ENCODE measurements at regions not wholly inside any gene's neighbourhood (a gene's known extent, or its start where the extent isn't known, plus 50 kb on each side); places are given as distances from the start of the nearest gene placed in this dataset.

DNA sequence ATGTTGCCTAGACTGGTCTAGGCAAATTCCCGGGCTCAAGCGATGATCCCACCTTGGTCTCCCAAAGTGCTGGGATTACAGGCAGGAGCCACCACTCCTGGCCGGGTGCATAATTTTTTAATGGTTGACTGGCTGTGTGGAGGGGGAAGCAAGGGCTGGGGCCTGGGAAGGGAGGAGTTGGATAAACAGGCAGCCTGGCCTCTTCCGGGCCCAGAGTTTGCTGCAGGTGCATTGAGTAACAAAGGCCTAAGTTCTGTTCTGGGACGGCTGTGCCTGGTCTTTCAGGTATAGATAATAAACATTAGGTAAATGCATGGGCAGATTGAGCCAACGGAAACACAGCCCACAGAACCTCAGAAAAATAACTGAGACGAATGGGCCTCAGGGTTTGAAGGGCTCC is 191.3 kb upstream of the TBX3 start:
- ChIA-PET CTCF (no interaction called here), POLR2A (no interaction called here)
- ATAC-seq (replicated peaks in 1 of 4) (no peak), DNase-seq (no peak)
- no peak overlapping the region for H3K27ac Mint-ChIP-seq
- Histone ChIP-seq H3K4me1 (ENCODE audit: control insufficient read depth in 1 of 2, extremely low read depth in 1 of 2, insufficient read depth in 2 of 2, low read length in 2 of 2) (no peaks in the 10 kb centered on the region), H3K27me3 (replicated peaks in 1 of 2; ENCODE audit: control insufficient read depth in 2 of 2, extremely low read depth in 1 of 2, insufficient read depth in 2 of 2, low read length in 1 of 2) (no peaks in the 10 kb centered on the region), H3K9me3 (no peaks in the 10 kb centered on the region), H3K36me3 (ENCODE audit: control insufficient read depth in 2 of 2, extremely low read depth in 1 of 2, insufficient read depth in 1 of 2, low read length in 1 of 2) (no peaks in the 10 kb centered on the region), H3K4me3 (ENCODE audit: control insufficient read depth in 1 of 2, extremely low read depth in 1 of 2, low read length in 1 of 2) (no peak overlapping the region), H3K27ac (ENCODE audit: low read length) (no peak overlapping the region)
- 68% methylated on average over 4 of the region's 7 CpGs for WGBS (ENCODE audit: insufficient coverage)
- H3K4me3 Mint-ChIP-seq: no peak overlapping the region
- H3K36me3 Mint-ChIP-seq: no peaks in the 10 kb centered on the region
- H3K4me1 Mint-ChIP-seq: no peaks in the 10 kb centered on the region
- no peaks in the 10 kb centered on the region for H3K27me3 Mint-ChIP-seq
- peaks cover 0 to 17% (median 0%) of the 10 kb centered on the region in 3 donors for H3K9me3 Mint-ChIP-seq

DNA sequence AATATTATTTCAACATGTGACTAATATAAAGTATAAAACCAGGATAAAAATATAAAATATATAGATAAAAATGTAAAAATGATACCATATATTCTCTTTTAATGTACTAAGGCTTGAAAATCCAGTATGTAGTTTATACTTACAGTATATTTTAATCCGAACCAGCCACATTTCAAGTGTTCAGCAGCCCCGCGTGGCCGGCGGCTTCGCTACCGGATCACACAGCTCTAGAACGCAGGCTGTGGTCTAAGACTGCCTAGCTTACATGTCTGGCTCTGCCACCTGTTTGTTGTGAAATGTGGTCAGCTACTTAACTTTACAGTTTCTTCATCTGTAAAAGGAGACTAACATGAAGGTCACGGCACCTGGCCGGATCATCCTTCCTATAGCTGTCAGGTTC is 189.7 kb upstream of the TBX3 start:
- Mint-ChIP-seq H3K4me3 (no peak overlapping the region), H3K36me3 (no peaks in the 10 kb centered on the region), H3K9me3 (peaks cover 0 to 8% (median 0%) of the 10 kb centered on the region in 3 donors), H3K4me1 (no peaks in the 10 kb centered on the region), H3K27me3 (no peaks in the 10 kb centered on the region), H3K27ac (no peak overlapping the region)
- Histone ChIP-seq H3K4me3 (ENCODE audit: control insufficient read depth in 1 of 2, extremely low read depth in 1 of 2, low read length in 1 of 2) (no peak overlapping the region), H3K27me3 (replicated peaks in 1 of 2; ENCODE audit: control insufficient read depth in 2 of 2, extremely low read depth in 1 of 2, insufficient read depth in 2 of 2, low read length in 1 of 2) (no peaks in the 10 kb centered on the region), H3K36me3 (ENCODE audit: control insufficient read depth in 2 of 2, extremely low read depth in 1 of 2, insufficient read depth in 1 of 2, low read length in 1 of 2) (no peaks in the 10 kb centered on the region), H3K9me3 (no peaks in the 10 kb centered on the region), H3K27ac (ENCODE audit: low read length) (no peak overlapping the region), H3K4me1 (ENCODE audit: control insufficient read depth in 1 of 2, extremely low read depth in 1 of 2, insufficient read depth in 2 of 2, low read length in 2 of 2) (no peaks in the 10 kb centered on the region)
- no peak for DNase-seq
- no peak for ATAC-seq (replicated peaks in 1 of 4)
- POLR2A ChIA-PET: no interaction called here
- CTCF ChIA-PET: no interaction called here
- WGBS (ENCODE audit: insufficient coverage): 100% methylated on average over 1 of the region's 10 CpGs

DNA sequence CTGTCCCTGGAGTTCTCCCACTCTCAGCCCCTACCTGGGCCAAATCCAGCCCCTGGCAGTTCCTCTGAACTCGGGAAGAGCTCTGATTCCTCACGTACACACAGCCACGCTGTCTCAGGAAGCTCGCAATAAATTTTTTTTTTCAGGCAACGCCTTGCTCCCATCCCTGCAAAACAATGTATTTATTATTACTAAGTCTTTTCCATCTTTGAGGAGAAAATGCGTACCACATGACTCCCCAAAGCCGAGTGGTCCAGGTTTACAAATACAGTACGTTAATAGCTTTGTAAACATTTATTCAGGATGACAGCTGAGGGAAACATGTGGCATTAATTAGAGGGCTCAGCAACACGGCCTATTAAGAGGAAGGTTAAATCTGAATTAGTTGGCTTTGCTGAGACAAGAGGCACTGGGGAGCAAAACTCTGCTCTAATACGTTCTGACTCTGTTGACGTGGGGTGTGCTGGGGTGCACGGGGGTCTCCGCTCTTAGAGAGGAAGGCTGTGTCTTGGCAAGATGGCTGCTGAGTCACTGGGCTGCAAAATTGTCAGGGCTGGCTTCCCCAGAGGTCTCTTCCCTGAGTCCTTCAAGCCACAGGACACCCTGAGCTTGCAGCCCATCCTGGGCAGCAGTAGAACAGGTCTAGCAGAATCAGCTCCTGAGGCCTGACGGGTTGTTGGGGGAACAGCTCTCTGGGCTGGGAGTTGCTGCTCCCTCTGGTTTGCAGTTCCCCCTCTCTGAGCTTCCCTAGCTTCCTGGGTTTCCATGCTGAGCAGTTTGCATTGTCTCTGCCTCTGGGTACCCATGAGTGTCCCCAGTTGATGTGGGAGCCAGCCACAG is 185.2 kb upstream of the TBX3 start:
- Histone ChIP-seq H3K4me3 (ENCODE audit: control insufficient read depth in 1 of 2, extremely low read depth in 1 of 2, low read length in 1 of 2) (no peak overlapping the region), H3K4me1 (ENCODE audit: control insufficient read depth in 1 of 2, extremely low read depth in 1 of 2, insufficient read depth in 2 of 2, low read length in 2 of 2) (no peaks in the 10 kb centered on the region), H3K27ac (ENCODE audit: low read length) (no peak overlapping the region), H3K9me3 (no peaks in the 10 kb centered on the region), H3K36me3 (ENCODE audit: control insufficient read depth in 2 of 2, extremely low read depth in 1 of 2, insufficient read depth in 1 of 2, low read length in 1 of 2) (no peaks in the 10 kb centered on the region), H3K27me3 (replicated peaks in 1 of 2; ENCODE audit: control insufficient read depth in 2 of 2, extremely low read depth in 1 of 2, insufficient read depth in 2 of 2, low read length in 1 of 2) (no peaks in the 10 kb centered on the region)
- ChIA-PET CTCF (no interaction called here), POLR2A (interaction anchor here in 1 of 2 donors (0.7 kb wide), 1 partner anchor 256 kb away, joined by 5 read pairs; no protein-coding TSS in a partner anchor)
- DNase-seq: no peak
- no peak overlapping the region for H3K4me3 Mint-ChIP-seq
- 49% methylated on average over 9 of the region's 14 CpGs for WGBS (ENCODE audit: insufficient coverage)
- H3K27ac Mint-ChIP-seq: no peak overlapping the region
- no peaks in the 10 kb centered on the region for H3K27me3 Mint-ChIP-seq
- no peak for ATAC-seq (replicated peaks in 1 of 4)
- H3K4me1 Mint-ChIP-seq: no peaks in the 10 kb centered on the region
- peaks cover 3 to 9% (median 4%) of the 10 kb centered on the region in 3 donors for H3K9me3 Mint-ChIP-seq
- H3K36me3 Mint-ChIP-seq: no peaks in the 10 kb centered on the region

DNA sequence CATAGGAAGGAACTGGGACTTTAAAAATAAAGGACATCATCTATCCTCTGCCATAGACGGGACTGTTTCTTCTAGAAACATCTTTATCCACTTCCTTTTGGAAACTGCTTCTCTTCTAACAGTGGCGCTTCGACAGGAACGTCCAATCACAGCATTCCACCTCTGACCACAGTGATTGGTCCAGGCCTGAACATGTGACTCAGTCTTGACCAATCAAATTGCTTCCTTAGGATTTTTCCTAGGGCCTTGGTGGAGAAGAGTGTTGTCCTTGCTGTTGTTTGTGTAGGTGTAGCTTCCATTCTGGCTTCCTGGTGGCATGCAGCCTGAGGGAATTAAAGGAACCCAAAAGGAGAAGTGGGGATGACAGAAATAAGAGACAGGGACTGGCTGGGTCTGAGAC is 182.4 kb upstream of the TBX3 start:
- ATAC-seq (replicated peaks in 1 of 4): no peak

DNA sequence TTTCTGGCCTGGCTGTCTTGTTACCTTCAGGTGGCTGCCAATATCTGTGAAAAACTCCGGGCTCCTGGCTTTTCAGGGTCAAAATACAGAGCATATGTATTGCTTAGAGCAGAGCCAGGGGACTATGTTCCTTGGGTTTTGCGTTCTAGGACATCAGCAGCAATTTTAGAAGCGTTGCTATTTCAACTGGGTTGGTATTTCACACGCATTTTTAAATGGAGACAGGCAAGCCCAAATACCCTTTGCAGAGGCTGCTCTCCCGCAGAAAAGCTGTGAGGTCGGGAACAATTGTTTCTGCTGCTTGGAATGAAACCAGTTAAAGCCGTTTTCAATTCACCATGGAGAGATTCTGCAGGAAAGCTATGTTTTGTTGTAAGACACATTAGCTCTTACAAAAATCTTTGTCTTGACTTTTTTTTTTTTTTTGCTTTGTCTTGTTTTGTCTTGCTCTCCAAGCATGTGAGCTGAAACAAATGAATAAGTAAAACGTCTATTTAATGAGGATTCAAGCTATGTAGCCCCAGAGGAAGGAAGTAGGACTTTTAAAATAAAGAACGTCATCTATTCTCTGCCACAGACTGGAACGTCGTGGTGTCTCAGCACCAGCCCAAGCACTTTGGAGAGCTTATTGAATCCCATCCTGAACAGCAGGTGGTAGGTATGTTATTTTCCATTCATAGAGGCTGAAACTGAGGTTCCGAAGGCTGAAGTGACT is 181.0 kb upstream of the TBX3 start:
- H3K9me3 ChIP-seq: no peaks in the 10 kb centered on the region
- peaks cover 6 to 20% (median 16%) of the 10 kb centered on the region in 3 donors for H3K9me3 Mint-ChIP-seq
- CTCF ChIA-PET: interaction anchor here in 1 of 2 donors (1.1 kb wide), 1 partner anchor 13 kb away, joined by 4 read pairs; no protein-coding TSS in a partner anchor
- H3K27ac Mint-ChIP-seq: no peak overlapping the region
- H3K27me3 ChIP-seq (replicated peaks in 1 of 2; ENCODE audit: control insufficient read depth in 2 of 2, extremely low read depth in 1 of 2, insufficient read depth in 2 of 2, low read length in 1 of 2): no peaks in the 10 kb centered on the region
- POLR2A ChIA-PET: no interaction called here
- DNase-seq: no peak
- no peak overlapping the region for H3K4me3 Mint-ChIP-seq
- WGBS (ENCODE audit: insufficient coverage): 25% methylated on average over 11 of the region's 12 CpGs
- H3K4me1 ChIP-seq (ENCODE audit: control insufficient read depth in 1 of 2, extremely low read depth in 1 of 2, insufficient read depth in 2 of 2, low read length in 2 of 2): no peaks in the 10 kb centered on the region
- H3K4me1 Mint-ChIP-seq: no peaks in the 10 kb centered on the region
- H3K36me3 ChIP-seq (ENCODE audit: control insufficient read depth in 2 of 2, extremely low read depth in 1 of 2, insufficient read depth in 1 of 2, low read length in 1 of 2): no peaks in the 10 kb centered on the region
- H3K4me3 ChIP-seq (ENCODE audit: control insufficient read depth in 1 of 2, extremely low read depth in 1 of 2, low read length in 1 of 2): no peak overlapping the region
- ATAC-seq (replicated peaks in 1 of 4): no peak
- no peaks in the 10 kb centered on the region for H3K36me3 Mint-ChIP-seq
- H3K27me3 Mint-ChIP-seq: no peaks in the 10 kb centered on the region
- no peak overlapping the region for H3K27ac ChIP-seq (ENCODE audit: low read length)

More for the DNA sequence above, 182.4 kb upstream of the TBX3 start:
- no peak overlapping the region for H3K4me3 ChIP-seq (ENCODE audit: control insufficient read depth in 1 of 2, extremely low read depth in 1 of 2, low read length in 1 of 2)
- H3K9me3 Mint-ChIP-seq: peaks cover 3 to 15% (median 13%) of the 10 kb centered on the region in 3 donors
- no peaks in the 10 kb centered on the region for H3K36me3 ChIP-seq (ENCODE audit: control insufficient read depth in 2 of 2, extremely low read depth in 1 of 2, insufficient read depth in 1 of 2, low read length in 1 of 2)
- no peak overlapping the region for H3K4me3 Mint-ChIP-seq
- H3K4me1 Mint-ChIP-seq: no peaks in the 10 kb centered on the region
- H3K9me3 ChIP-seq: no peaks in the 10 kb centered on the region
- CTCF ChIA-PET: no interaction called here
- no peaks in the 10 kb centered on the region for H3K4me1 ChIP-seq (ENCODE audit: control insufficient read depth in 1 of 2, extremely low read depth in 1 of 2, insufficient read depth in 2 of 2, low read length in 2 of 2)
- POLR2A ChIA-PET: no interaction called here
- no peaks in the 10 kb centered on the region for H3K27me3 ChIP-seq (replicated peaks in 1 of 2; ENCODE audit: control insufficient read depth in 2 of 2, extremely low read depth in 1 of 2, insufficient read depth in 2 of 2, low read length in 1 of 2)
- 100% methylated on average over 2 of the region's 4 CpGs for WGBS (ENCODE audit: insufficient coverage)
- H3K27me3 Mint-ChIP-seq: no peaks in the 10 kb centered on the region
- no peak overlapping the region for H3K27ac Mint-ChIP-seq
- DNase-seq: no peak
- H3K27ac ChIP-seq (ENCODE audit: low read length): no peak overlapping the region
- H3K36me3 Mint-ChIP-seq: no peaks in the 10 kb centered on the region

GRCh38 chr12:114863911-114864310 is 179.9 kb upstream of the TBX3 start:
- 59% methylated on average over 4 of the region's 12 CpGs for WGBS (ENCODE audit: insufficient coverage)
- no peak overlapping the region for H3K27ac ChIP-seq (ENCODE audit: low read length)
- ATAC-seq (replicated peaks in 1 of 4) (no peak), DNase-seq (no peak)
- no peaks in the 10 kb centered on the region for H3K36me3 ChIP-seq (ENCODE audit: control insufficient read depth in 2 of 2, extremely low read depth in 1 of 2, insufficient read depth in 1 of 2, low read length in 1 of 2)
- H3K4me3 ChIP-seq (ENCODE audit: control insufficient read depth in 1 of 2, extremely low read depth in 1 of 2, low read length in 1 of 2): no peak overlapping the region
- ChIA-PET CTCF (no interaction called here), POLR2A (no interaction called here)
- no peaks in the 10 kb centered on the region for H3K4me1 ChIP-seq (ENCODE audit: control insufficient read depth in 1 of 2, extremely low read depth in 1 of 2, insufficient read depth in 2 of 2, low read length in 2 of 2)
- no peaks in the 10 kb centered on the region for H3K27me3 ChIP-seq (replicated peaks in 1 of 2; ENCODE audit: control insufficient read depth in 2 of 2, extremely low read depth in 1 of 2, insufficient read depth in 2 of 2, low read length in 1 of 2)
- Mint-ChIP-seq H3K36me3 (no peaks in the 10 kb centered on the region), H3K27me3 (no peaks in the 10 kb centered on the region), H3K9me3 (peaks cover 6 to 20% (median 16%) of the 10 kb centered on the region in 3 donors), H3K4me1 (no peaks in the 10 kb centered on the region), H3K27ac (no peak overlapping the region), H3K4me3 (no peak overlapping the region)
- no peaks in the 10 kb centered on the region for H3K9me3 ChIP-seq
